ENCODE measurements at regions not wholly inside any gene's neighbourhood (a gene's known extent, or its start where the extent isn't known, plus 50 kb on each side); places are given as distances from the start of the nearest gene placed in this dataset.

DNA sequence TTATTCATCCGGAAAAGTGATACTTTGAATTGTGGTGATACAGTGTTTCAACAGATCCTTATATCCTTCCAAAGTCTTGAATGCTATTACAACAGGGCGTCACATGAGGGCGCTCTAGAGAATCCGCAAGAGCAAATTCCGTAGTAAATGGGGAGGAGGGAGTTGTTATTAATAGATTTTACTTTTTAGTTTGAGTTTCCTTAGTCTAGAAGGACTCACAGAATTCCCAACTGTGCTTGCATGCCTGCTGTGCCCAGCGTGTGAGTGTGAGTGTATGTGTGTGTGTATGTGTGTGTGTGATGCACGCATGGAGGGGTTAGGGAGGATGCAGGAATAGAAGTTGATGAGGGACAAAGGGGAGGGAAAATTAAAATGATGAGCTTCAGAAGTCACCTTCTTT, 375.3 kb downstream of the C12orf75 start (continued):
- TF ChIP-seq, protein P1, sequence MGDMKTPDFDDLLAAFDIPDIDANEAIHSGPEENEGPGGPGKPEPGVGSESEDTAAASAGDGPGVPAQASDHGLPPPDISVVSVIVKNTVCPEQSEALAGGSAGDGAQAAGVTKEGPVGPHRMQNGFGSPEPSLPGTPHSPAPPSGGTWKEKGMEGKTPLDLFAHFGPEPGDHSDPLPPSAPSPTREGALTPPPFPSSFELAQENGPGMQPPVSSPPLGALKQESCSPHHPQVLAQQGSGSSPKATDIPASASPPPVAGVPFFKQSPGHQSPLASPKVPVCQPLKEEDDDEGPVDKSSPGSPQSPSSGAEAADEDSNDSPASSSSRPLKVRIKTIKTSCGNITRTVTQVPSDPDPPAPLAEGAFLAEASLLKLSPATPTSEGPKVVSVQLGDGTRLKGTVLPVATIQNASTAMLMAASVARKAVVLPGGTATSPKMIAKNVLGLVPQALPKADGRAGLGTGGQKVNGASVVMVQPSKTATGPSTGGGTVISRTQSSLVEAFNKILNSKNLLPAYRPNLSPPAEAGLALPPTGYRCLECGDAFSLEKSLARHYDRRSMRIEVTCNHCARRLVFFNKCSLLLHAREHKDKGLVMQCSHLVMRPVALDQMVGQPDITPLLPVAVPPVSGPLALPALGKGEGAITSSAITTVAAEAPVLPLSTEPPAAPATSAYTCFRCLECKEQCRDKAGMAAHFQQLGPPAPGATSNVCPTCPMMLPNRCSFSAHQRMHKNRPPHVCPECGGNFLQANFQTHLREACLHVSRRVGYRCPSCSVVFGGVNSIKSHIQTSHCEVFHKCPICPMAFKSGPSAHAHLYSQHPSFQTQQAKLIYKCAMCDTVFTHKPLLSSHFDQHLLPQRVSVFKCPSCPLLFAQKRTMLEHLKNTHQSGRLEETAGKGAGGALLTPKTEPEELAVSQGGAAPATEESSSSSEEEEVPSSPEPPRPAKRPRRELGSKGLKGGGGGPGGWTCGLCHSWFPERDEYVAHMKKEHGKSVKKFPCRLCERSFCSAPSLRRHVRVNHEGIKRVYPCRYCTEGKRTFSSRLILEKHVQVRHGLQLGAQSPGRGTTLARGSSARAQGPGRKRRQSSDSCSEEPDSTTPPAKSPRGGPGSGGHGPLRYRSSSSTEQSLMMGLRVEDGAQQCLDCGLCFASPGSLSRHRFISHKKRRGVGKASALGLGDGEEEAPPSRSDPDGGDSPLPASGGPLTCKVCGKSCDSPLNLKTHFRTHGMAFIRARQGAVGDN (IDR thresholded peaks at IDR 0.05) = no peak
- TF ChIP-seq BACH1 (IDR thresholded peaks at IDR 0.05; ENCODE audit: borderline replicate concordance) = no peak
- TF ChIP-seq ZNF24 (IDR thresholded peaks at IDR 0.05) = no peak
- TF ChIP-seq, protein P2, sequence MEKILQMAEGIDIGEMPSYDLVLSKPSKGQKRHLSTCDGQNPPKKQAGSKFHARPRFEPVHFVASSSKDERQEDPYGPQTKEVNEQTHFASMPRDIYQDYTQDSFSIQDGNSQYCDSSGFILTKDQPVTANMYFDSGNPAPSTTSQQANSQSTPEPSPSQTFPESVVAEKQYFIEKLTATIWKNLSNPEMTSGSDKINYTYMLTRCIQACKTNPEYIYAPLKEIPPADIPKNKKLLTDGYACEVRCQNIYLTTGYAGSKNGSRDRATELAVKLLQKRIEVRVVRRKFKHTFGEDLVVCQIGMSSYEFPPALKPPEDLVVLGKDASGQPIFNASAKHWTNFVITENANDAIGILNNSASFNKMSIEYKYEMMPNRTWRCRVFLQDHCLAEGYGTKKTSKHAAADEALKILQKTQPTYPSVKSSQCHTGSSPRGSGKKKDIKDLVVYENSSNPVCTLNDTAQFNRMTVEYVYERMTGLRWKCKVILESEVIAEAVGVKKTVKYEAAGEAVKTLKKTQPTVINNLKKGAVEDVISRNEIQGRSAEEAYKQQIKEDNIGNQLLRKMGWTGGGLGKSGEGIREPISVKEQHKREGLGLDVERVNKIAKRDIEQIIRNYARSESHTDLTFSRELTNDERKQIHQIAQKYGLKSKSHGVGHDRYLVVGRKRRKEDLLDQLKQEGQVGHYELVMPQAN (conservative IDR thresholded peaks at IDR 0.05) = no peak
- TF ChIP-seq, protein P3, sequence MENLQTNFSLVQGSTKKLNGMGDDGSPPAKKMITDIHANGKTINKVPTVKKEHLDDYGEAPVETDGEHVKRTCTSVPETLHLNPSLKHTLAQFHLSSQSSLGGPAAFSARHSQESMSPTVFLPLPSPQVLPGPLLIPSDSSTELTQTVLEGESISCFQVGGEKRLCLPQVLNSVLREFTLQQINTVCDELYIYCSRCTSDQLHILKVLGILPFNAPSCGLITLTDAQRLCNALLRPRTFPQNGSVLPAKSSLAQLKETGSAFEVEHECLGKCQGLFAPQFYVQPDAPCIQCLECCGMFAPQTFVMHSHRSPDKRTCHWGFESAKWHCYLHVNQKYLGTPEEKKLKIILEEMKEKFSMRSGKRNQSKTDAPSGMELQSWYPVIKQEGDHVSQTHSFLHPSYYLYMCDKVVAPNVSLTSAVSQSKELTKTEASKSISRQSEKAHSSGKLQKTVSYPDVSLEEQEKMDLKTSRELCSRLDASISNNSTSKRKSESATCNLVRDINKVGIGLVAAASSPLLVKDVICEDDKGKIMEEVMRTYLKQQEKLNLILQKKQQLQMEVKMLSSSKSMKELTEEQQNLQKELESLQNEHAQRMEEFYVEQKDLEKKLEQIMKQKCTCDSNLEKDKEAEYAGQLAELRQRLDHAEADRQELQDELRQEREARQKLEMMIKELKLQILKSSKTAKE (IDR thresholded peaks at IDR 0.05; ENCODE audit: low read depth, poor library complexity, severe bottlenecking) = no peak
- no peak for TF ChIP-seq BCL11A (IDR thresholded peaks at IDR 0.05; ENCODE audit: low read depth, low read length)
- no peak for TF ChIP-seq TBL1XR1 (IDR thresholded peaks at IDR 0.05; ENCODE audit: low read depth, low read length)
- TF ChIP-seq SREBF2 (IDR thresholded peaks at IDR 0.05; ENCODE audit: low read length) = no peak
- TF ChIP-seq ZZZ3 (IDR thresholded peaks at IDR 0.05; ENCODE audit: control insufficient read depth, insufficient read length, low read depth) = no peak
- no peak for TF ChIP-seq RB1 (IDR thresholded peaks at IDR 0.05; ENCODE audit: borderline replicate concordance)
- peak; percentile 47; the same call in 1 of the 2 replicates for TF ChIP-seq SMC3 (IDR thresholded peaks at IDR 0.05; ENCODE audit: borderline replicate concordance, low read length)
